H1 (cell line): ENCODE measurements at regions not wholly inside any gene's neighbourhood (a gene's known extent, or its start where the extent isn't known, plus 50 kb on each side); places are given as distances from the start of the nearest gene placed in this dataset.

Experiments
- CREB1 ChIP-seq: IDR thresholded peaks from 2 replicates; pipeline ENCODE4 v1.6.1; 2012; ENCODE audit warnings: inconsistent platforms
- EP300 ChIP-seq, 2 experiments: IDR thresholded peaks; 1 replicate in 1 of 2; 2 replicates in 1 of 2; pipeline ENCODE4 v1.6.1; 2011 to 2012; ENCODE audit warnings: low read depth in 2 of 2, low read length in 2 of 2, mild to moderate bottlenecking in 2 of 2, borderline replicate concordance in 1 of 2, inconsistent platforms in 1 of 2, moderate library complexity in 1 of 2
- EZH2 ChIP-seq: fragments of 200-600 bp; sonication (generic); IDR thresholded peaks from 2 replicates; pipeline ENCODE4 v1.7.1; 2012; ENCODE audit warnings: low read depth, mild to moderate bottlenecking, moderate library complexity, low read length, inconsistent platforms; ENCODE audit not compliant: severe bottlenecking
- NANOG ChIP-seq: IDR thresholded peaks from 2 replicates; pipeline ENCODE4 v1.6.1; 2011; ENCODE audit warnings: low read length, low read depth, mild to moderate bottlenecking, inconsistent platforms; ENCODE audit not compliant: insufficient read depth, poor library complexity, severe bottlenecking
- POLR2A ChIP-seq, 2 experiments: IDR thresholded peaks; 1 replicate in 1 of 2; 2 replicates in 1 of 2; pipeline ENCODE4 v1.6.1; 2011; ENCODE audit warnings: low read depth in 2 of 2, low read length in 2 of 2, mild to moderate bottlenecking in 2 of 2; ENCODE audit errors: control extremely low read depth in 1 of 2
- POLR2AphosphoS5 ChIP-seq: IDR thresholded peaks from 2 replicates; pipeline ENCODE4 v1.6.1; 2011; ENCODE audit warnings: low read depth, low read length
- RAD21 ChIP-seq, 2 experiments: IDR thresholded peaks in 1 of 2; conservative IDR thresholded peaks in 1 of 2; 2 replicates each; pipeline ENCODE4 v1.6.1; 2011; ENCODE audit warnings: low read depth in 2 of 2, low read length in 2 of 2, improper control_type of control experiment in 1 of 2, inconsistent platforms in 1 of 2, mild to moderate bottlenecking in 1 of 2, moderate library complexity in 1 of 2

GRCh38 chr9:107867738-107868137 is 378.2 kb upstream of the KLF4 start:
- no peak for TF ChIP-seq RAD21 (IDR thresholded peaks at IDR 0.05 in 1 of 2, conservative IDR thresholded peaks at IDR 0.05 in 1 of 2; ENCODE audit: low read depth in 2 of 2, low read length in 2 of 2)
- no peak for TF ChIP-seq CREB1
- TF ChIP-seq NANOG: no peak
- no peak for TF ChIP-seq POLR2AphosphoS5
- no peak for TF ChIP-seq POLR2A (IDR thresholded peaks at IDR 0.05; ENCODE audit: control extremely low read depth in 1 of 2, low read depth in 2 of 2, low read length in 2 of 2)
- TF ChIP-seq EP300 (IDR thresholded peaks at IDR 0.05; ENCODE audit: borderline replicate concordance in 1 of 2, low read depth in 2 of 2, low read length in 2 of 2): no peak
- no peak for TF ChIP-seq EZH2
